ENCODE measurements at regions not wholly inside any gene's neighbourhood (a gene's known extent, or its start where the extent isn't known, plus 50 kb on each side); places are given as distances from the start of the nearest gene placed in this dataset.

- Histone ChIP-seq H3K79me2 (ENCODE audit: control insufficient read depth, low read length) (no peaks in the 10 kb centered on the region), H3K27ac (ENCODE audit: low read depth, low read length) (no peak overlapping the region), H3K4me3 (ENCODE audit: low read length) (no peak overlapping the region), H3K27me3 (ENCODE audit: control insufficient read depth, low read length) (no peaks in the 10 kb centered on the region; the same call in 1 of the 2 replicates), H3K9me2 (replicated peaks; ENCODE audit: control insufficient read depth, low read length) (no peaks in the 10 kb centered on the region), H4K20me1 (ENCODE audit: control insufficient read depth, insufficient read depth, low read depth, low read length) (no peaks in the 10 kb centered on the region), H3F3A (ENCODE audit: control insufficient read depth, insufficient read depth) (no peaks in the 10 kb centered on the region), H3K4me2 (ENCODE audit: low read length) (no peak overlapping the region), H3K9me3 (ENCODE audit: control insufficient read depth, insufficient read depth, low read length) (no peaks in the 10 kb centered on the region), H3K4me1 (ENCODE audit: control insufficient read depth, low read length) (no peaks in the 10 kb centered on the region), H3K36me3 (ENCODE audit: control insufficient read depth, low read length) (no peaks in the 10 kb centered on the region)
- TF ChIP-seq EZH2phosphoT487 (IDR thresholded peaks at IDR 0.05; ENCODE audit: borderline replicate concordance, low read length) (no peak), CTCF (IDR thresholded peaks at IDR 0.05; ENCODE audit: low read depth, low read length, poor library complexity, severe bottlenecking) (no peak)
Measured at GRCh38 chr15:94840794-94841783, 609.7 kb downstream of the MCTP2 start.

GRCh38 chr15:94843060-94843459, 611.7 kb downstream of the MCTP2 start:
- Histone ChIP-seq H3K4me2 (ENCODE audit: low read length) (no peak overlapping the region), H3K27me3 (ENCODE audit: control insufficient read depth, low read length) (no peaks in the 10 kb centered on the region; the same call in 1 of the 2 replicates), H3K4me1 (ENCODE audit: control insufficient read depth, low read length) (no peaks in the 10 kb centered on the region), H3K27ac (ENCODE audit: low read depth, low read length) (no peak overlapping the region), H4K20me1 (ENCODE audit: control insufficient read depth, insufficient read depth, low read depth, low read length) (no peaks in the 10 kb centered on the region), H3F3A (ENCODE audit: control insufficient read depth, insufficient read depth) (no peaks in the 10 kb centered on the region), H3K36me3 (ENCODE audit: control insufficient read depth, low read length) (no peaks in the 10 kb centered on the region), H3K9me3 (ENCODE audit: control insufficient read depth, insufficient read depth, low read length) (no peaks in the 10 kb centered on the region), H3K79me2 (ENCODE audit: control insufficient read depth, low read length) (no peaks in the 10 kb centered on the region), H3K4me3 (ENCODE audit: low read length) (no peak overlapping the region), H3K9me2 (replicated peaks; ENCODE audit: control insufficient read depth, low read length) (no peaks in the 10 kb centered on the region)
- TF ChIP-seq EZH2phosphoT487 (IDR thresholded peaks at IDR 0.05; ENCODE audit: borderline replicate concordance, low read length) (no peak), CTCF (IDR thresholded peaks at IDR 0.05; ENCODE audit: low read depth, low read length, poor library complexity, severe bottlenecking) (no peak)

- no peaks in the 10 kb centered on the region for H3K4me1 ChIP-seq (ENCODE audit: control insufficient read depth, low read length)
- H3K36me3 ChIP-seq (ENCODE audit: control insufficient read depth, low read length), result no peaks in the 10 kb centered on the region
- H3K9me2 ChIP-seq (replicated peaks; ENCODE audit: control insufficient read depth, low read length), result no peaks in the 10 kb centered on the region
- no peaks in the 10 kb centered on the region for H3F3A ChIP-seq (ENCODE audit: control insufficient read depth, insufficient read depth)
- H3K27me3 ChIP-seq (ENCODE audit: control insufficient read depth, low read length), result no peaks in the 10 kb centered on the region; the same call in 1 of the 2 replicates
- no peak overlapping the region for H3K27ac ChIP-seq (ENCODE audit: low read depth, low read length)
- H4K20me1 ChIP-seq (ENCODE audit: control insufficient read depth, insufficient read depth, low read depth, low read length), result no peaks in the 10 kb centered on the region
- no peaks in the 10 kb centered on the region for H3K79me2 ChIP-seq (ENCODE audit: control insufficient read depth, low read length)
- H3K4me3 ChIP-seq (ENCODE audit: low read length), result no peak overlapping the region
- no peaks in the 10 kb centered on the region for H3K9me3 ChIP-seq (ENCODE audit: control insufficient read depth, insufficient read depth, low read length)
- no peak overlapping the region for H3K4me2 ChIP-seq (ENCODE audit: low read length)
- TF ChIP-seq CTCF (IDR thresholded peaks at IDR 0.05; ENCODE audit: low read depth, low read length, poor library complexity, severe bottlenecking) (no peak), EZH2phosphoT487 (IDR thresholded peaks at IDR 0.05; ENCODE audit: borderline replicate concordance, low read length) (no peak)
Measured at GRCh38 chr15:94844198-94844537, 612.8 kb downstream of the MCTP2 start.

All from DOHH2 (cell line).